ENCODE measurements at regions not wholly inside any gene's neighbourhood (a gene's known extent, or its start where the extent isn't known, plus 50 kb on each side); places are given as distances from the start of the nearest gene placed in this dataset.

DNA sequence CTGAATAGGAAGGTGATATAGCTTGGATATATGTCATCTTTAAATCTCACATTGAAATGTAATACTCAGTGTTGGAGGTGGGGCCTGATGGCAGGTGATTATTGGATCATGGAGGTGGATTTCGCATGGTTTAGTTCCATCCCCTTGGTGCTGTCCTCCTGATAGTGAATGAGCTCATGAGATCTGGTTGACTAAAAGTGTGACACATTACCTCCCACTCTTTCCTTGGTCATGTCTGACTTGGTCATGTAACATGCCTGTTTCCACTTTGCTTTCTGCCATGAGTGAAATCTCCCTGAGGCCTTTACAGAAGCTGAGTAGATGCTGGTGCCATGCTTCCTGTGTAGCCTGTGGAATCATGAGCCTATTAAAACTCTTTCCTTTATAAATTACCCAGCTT, 664.5 kb upstream of the NR5A2 start:
- no peaks in the 10 kb centered on the region for H3K27me3 ChIP-seq
- H3K9me3 ChIP-seq, result no peaks in the 10 kb centered on the region
- H3K27ac ChIP-seq, result no peak overlapping the region
- no peaks in the 10 kb centered on the region for H3K4me1 ChIP-seq
- no peaks in the 10 kb centered on the region for H3K36me3 ChIP-seq
- no peak overlapping the region for H3K4me3 ChIP-seq
- TF ChIP-seq, protein P1, sequence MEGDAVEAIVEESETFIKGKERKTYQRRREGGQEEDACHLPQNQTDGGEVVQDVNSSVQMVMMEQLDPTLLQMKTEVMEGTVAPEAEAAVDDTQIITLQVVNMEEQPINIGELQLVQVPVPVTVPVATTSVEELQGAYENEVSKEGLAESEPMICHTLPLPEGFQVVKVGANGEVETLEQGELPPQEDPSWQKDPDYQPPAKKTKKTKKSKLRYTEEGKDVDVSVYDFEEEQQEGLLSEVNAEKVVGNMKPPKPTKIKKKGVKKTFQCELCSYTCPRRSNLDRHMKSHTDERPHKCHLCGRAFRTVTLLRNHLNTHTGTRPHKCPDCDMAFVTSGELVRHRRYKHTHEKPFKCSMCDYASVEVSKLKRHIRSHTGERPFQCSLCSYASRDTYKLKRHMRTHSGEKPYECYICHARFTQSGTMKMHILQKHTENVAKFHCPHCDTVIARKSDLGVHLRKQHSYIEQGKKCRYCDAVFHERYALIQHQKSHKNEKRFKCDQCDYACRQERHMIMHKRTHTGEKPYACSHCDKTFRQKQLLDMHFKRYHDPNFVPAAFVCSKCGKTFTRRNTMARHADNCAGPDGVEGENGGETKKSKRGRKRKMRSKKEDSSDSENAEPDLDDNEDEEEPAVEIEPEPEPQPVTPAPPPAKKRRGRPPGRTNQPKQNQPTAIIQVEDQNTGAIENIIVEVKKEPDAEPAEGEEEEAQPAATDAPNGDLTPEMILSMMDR (IDR thresholded peaks at IDR 0.05), result no peak
- no peak for DNase-seq (ENCODE audit: low spot score)

DNA sequence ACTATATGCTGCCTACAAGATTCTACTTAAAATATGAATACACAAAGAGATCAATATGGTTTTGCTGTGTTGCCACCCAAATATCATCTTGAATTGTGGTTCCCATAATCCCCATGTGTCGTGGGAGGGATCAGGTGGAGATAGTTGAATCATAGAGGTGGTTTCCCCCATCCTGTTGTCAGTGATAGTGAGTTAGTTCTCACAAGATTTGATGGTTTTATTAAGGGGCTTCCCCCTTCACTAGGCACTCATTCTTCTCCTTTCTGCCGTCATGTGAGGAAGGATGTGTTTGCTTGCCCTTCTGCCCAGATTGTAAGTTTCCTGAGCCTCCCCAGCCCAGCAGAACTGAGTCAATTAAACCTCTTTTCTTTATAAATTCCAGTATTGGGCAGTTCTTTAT, 654.4 kb upstream of the NR5A2 start:
- H3K27ac ChIP-seq, result no peak overlapping the region
- no peaks in the 10 kb centered on the region for H3K36me3 ChIP-seq
- no peak for DNase-seq (ENCODE audit: low spot score)
- no peaks in the 10 kb centered on the region for H3K4me1 ChIP-seq
- peaks cover 0 to 5% of the 10 kb centered on the region in 2 donors for H3K9me3 ChIP-seq
- H3K4me3 ChIP-seq, result no peak overlapping the region
- H3K27me3 ChIP-seq, result no peaks in the 10 kb centered on the region
- TF ChIP-seq, protein P1 (IDR thresholded peaks at IDR 0.05), result no peak

DNA sequence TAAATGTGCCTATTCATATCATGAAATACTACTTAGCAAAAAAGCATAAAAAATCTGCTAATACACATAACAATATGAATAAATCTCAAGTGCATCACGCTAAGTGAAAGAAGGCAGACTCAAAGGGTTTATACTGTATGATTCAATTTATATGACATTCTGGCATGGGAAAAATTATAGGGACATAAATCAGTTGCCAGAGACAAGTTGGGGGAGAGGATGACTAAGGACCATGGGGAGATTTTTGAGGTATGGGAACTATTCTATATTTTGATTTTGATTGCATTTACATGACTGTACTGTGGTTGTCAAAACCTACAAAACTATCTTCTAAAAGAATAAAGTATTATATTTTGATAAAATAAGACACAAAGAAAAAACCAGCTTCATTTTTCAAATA, 650.3 kb upstream of the NR5A2 start:
- DNase-seq (ENCODE audit: low spot score), result no peak
- TF ChIP-seq, protein P1 (IDR thresholded peaks at IDR 0.05), result no peak
- Histone ChIP-seq H3K4me3 (no peak overlapping the region), H3K4me1 (no peaks in the 10 kb centered on the region), H3K27ac (no peak overlapping the region), H3K36me3 (no peaks in the 10 kb centered on the region), H3K27me3 (no peaks in the 10 kb centered on the region), H3K9me3 (peaks cover 0 to 5% of the 10 kb centered on the region in 2 donors)

DNA sequence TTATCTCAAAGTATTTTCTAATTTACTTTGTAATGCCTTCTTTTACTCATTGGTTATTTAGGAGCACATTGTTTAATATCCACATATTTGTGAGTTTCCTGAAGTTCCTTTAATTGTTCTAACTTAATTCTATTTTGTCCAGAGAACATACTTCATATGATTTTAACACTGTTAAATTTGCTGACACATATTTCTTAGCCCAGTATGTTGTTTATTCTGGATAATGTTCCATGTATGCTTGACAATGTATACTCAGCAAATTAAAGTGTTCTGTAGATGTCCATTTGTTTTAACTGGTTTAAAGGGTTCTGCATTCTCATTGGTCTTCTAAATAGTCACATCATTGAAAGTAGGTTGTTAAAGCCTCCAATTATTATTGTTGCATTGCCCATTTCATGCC, 643.7 kb upstream of the NR5A2 start:
- H3K4me3 ChIP-seq, result no peak overlapping the region
- DNase-seq (ENCODE audit: low spot score), result no peak
- H3K27ac ChIP-seq, result no peak overlapping the region
- no peaks in the 10 kb centered on the region for H3K27me3 ChIP-seq
- TF ChIP-seq, protein P1 (IDR thresholded peaks at IDR 0.05), result no peak
- no peaks in the 10 kb centered on the region for H3K4me1 ChIP-seq
- H3K9me3 ChIP-seq, result no peaks in the 10 kb centered on the region
- H3K36me3 ChIP-seq, result no peaks in the 10 kb centered on the region

DNA sequence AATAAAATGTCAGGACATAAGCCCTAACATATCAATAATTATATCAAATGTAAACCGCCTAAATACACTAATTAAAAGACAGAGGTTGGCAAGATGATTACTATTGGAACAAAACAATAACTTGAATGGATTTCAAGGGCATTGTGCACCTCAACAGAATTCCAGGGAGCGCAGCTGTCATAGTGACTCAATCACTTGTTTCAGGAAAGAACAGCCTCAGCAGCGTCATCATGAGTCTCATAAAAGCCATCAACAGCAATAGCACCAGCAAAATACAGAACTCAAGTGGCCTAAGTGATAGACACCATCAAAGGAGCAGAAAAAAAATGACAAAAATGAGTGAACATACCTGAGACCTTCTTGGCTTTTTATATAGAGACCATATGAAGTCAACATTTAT, 632.7 kb upstream of the NR5A2 start:
- Histone ChIP-seq H3K4me1 (no peaks in the 10 kb centered on the region), H3K27me3 (no peaks in the 10 kb centered on the region), H3K9me3 (no peaks in the 10 kb centered on the region), H3K36me3 (no peaks in the 10 kb centered on the region), H3K4me3 (no peak overlapping the region), H3K27ac (no peak overlapping the region)
- no peak for DNase-seq (ENCODE audit: low spot score)
- TF ChIP-seq, protein P1 (IDR thresholded peaks at IDR 0.05), result no peak

DNA sequence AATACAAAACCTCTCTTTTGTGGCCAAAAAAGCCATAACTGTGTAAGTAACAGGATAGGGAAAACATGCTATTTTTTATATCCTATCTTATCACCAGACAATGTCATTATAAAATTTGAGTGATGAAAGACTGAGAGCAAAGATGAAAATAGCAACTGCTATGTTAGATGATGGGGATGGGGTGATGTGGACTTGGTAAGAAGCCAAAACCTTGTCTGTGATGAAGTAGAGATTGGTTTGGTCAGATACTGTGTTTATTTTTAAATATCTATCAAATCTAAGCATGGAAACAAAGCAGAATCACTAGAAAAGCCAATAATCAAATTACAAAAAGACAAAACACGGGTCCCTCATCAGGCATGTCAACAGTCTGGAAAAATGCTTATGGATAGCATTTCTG, 631.1 kb upstream of the NR5A2 start:
- no peak for DNase-seq (ENCODE audit: low spot score)
- H3K36me3 ChIP-seq, result no peaks in the 10 kb centered on the region
- H3K27ac ChIP-seq, result no peak overlapping the region
- TF ChIP-seq, protein P1 (IDR thresholded peaks at IDR 0.05), result no peak
- no peaks in the 10 kb centered on the region for H3K27me3 ChIP-seq
- H3K9me3 ChIP-seq, result no peaks in the 10 kb centered on the region
- H3K4me1 ChIP-seq, result no peaks in the 10 kb centered on the region
- H3K4me3 ChIP-seq, result no peak overlapping the region

All from right atrium auricular region (tissue), 2 donors.